HK-2 (cell line): ENCODE measurements at regions not wholly inside any gene's neighbourhood (a gene's known extent, or its start where the extent isn't known, plus 50 kb on each side); places are given as distances from the start of the nearest gene placed in this dataset.
A peak's percentile ranks its signal among the peaks of the same experiment; 100 is the strongest.
"Not testable (repeated sequence)": the region's sequence is repeated elsewhere in the genome, so short reads cannot be mapped to it uniquely, and the experiment has no call there.

ENCODE experiments used
- DNase-seq: peaks from one replicate; pipeline ENCODE4 v3.0.0-alpha.2; 2018; ENCODE audit not compliant: unreplicated experiment

GRCh38 chr17:45586651-45586934 lies 96.1 kb upstream of the PLEKHM1 start:
- not testable (repeated sequence) for DNase-seq

GRCh38 chr17:45592433-45592923 lies 102.0 kb upstream of the PLEKHM1 start:
- DNase-seq: peak; percentile 65

- not testable (repeated sequence) for DNase-seq
Observed at GRCh38 chr17:45596347-45596746, 105.8 kb upstream of the PLEKHM1 start.

GRCh38 chr17:45600052-45601012 lies 109.8 kb upstream of the PLEKHM1 start:
- DNase-seq: not testable (repeated sequence)

- not testable (repeated sequence) for DNase-seq
Observed at GRCh38 chr17:45601013-45601412, 110.5 kb upstream of the PLEKHM1 start.

GRCh38 chr17:45601605-45602539 lies 111.4 kb upstream of the PLEKHM1 start:
- not testable (repeated sequence) for DNase-seq

- DNase-seq: not testable (repeated sequence)
Observed at GRCh38 chr17:45605751-45606150, 115.2 kb upstream of the PLEKHM1 start.

GRCh38 chr17:45619984-45620405 lies 129.5 kb upstream of the PLEKHM1 start:
- DNase-seq: peak; percentile 65

- DNase-seq: not testable (repeated sequence)
Observed at GRCh38 chr17:45620468-45620867, 129.9 kb upstream of the PLEKHM1 start.

- DNase-seq: not testable (repeated sequence)
Observed at GRCh38 chr17:45621087-45621486, 130.6 kb upstream of the PLEKHM1 start.

- DNase-seq: not testable (repeated sequence)
Observed at GRCh38 chr17:45622295-45622694, 131.8 kb upstream of the PLEKHM1 start.

- DNase-seq: no peak
Observed at GRCh38 chr17:45628019-45628418, 137.5 kb upstream of the PLEKHM1 start.

- DNase-seq: no peak
Observed at GRCh38 chr17:45631941-45632340, 141.4 kb upstream of the PLEKHM1 start.

GRCh38 chr17:45639297-45639849 lies 144.7 kb upstream of the CRHR1 start:
- DNase-seq: no peak

GRCh38 chr17:45640141-45640850 lies 143.8 kb upstream of the CRHR1 start:
- DNase-seq: peak; percentile 73

- DNase-seq: no peak
Observed at GRCh38 chr17:45641541-45641940, 142.6 kb upstream of the CRHR1 start.

- no peak for DNase-seq
Observed at GRCh38 chr17:45643591-45643990, 140.5 kb upstream of the CRHR1 start.

- not testable (repeated sequence) for DNase-seq
Observed at GRCh38 chr17:45644637-45645036, 139.5 kb upstream of the CRHR1 start.

- DNase-seq: no peak
Observed at GRCh38 chr17:45645330-45645729, 138.8 kb upstream of the CRHR1 start.

GRCh38 chr17:45646288-45646988 lies 137.7 kb upstream of the CRHR1 start:
- DNase-seq: no peak

- DNase-seq: no peak
Observed at GRCh38 chr17:45648642-45649041, 135.5 kb upstream of the CRHR1 start.
